H9 (cell line): ENCODE measurements at regions not wholly inside any gene's neighbourhood (a gene's known extent, or its start where the extent isn't known, plus 50 kb on each side); places are given as distances from the start of the nearest gene placed in this dataset.

Source experiments
- DNase-seq: peaks from one replicate; pipeline ENCODE4 v3.0.0-alpha.2; 2017
- H2AFZ ChIP-seq: one replicate; pipeline ENCODE4 v1.6.1; 2013; ENCODE audit warnings: mild to moderate bottlenecking, low read length, control low read depth, moderate library complexity
- H2AK5ac ChIP-seq: 2 replicates; pipeline ENCODE4 v1.6.1; 2013; ENCODE audit warnings: low read length, control low read depth, mixed read lengths; ENCODE audit not compliant: insufficient read length
- H2BK120ac ChIP-seq: one replicate; pipeline ENCODE4 v1.6.1; 2013; ENCODE audit warnings: low read depth, mild to moderate bottlenecking, low read length, control low read depth, inconsistent platforms; ENCODE audit not compliant: poor library complexity, severe bottlenecking
- H2BK12ac ChIP-seq: 2 replicates; pipeline ENCODE4 v1.6.1; 2013; ENCODE audit warnings: low read length, control low read depth, mixed read lengths, low read depth; ENCODE audit not compliant: insufficient read length
- H2BK15ac ChIP-seq: 2 replicates; pipeline ENCODE4 v1.6.1; 2013; ENCODE audit warnings: low read depth, low read length, control low read depth
- H2BK20ac ChIP-seq: one replicate; pipeline ENCODE4 v1.6.1; 2013; ENCODE audit warnings: low read depth, mild to moderate bottlenecking, low read length, control low read depth, inconsistent platforms; ENCODE audit not compliant: poor library complexity, severe bottlenecking
- H2BK5ac ChIP-seq: 2 replicates; pipeline ENCODE4 v1.6.1; 2013; ENCODE audit warnings: low read length, control low read depth, mixed read lengths; ENCODE audit not compliant: insufficient read length
- H3K14ac ChIP-seq: 2 replicates; pipeline ENCODE4 v1.6.1; 2013; ENCODE audit warnings: low read length, control low read depth; ENCODE audit not compliant: insufficient read depth
- H3K18ac ChIP-seq: 2 replicates; pipeline ENCODE4 v1.6.1; 2013; ENCODE audit warnings: low read depth, mild to moderate bottlenecking, mixed read lengths, low read length, control low read depth; ENCODE audit not compliant: insufficient read length
- H3K23ac ChIP-seq: 2 replicates; pipeline ENCODE4 v1.6.1; 2013; ENCODE audit warnings: low read length, control low read depth, mixed read lengths, low read depth; ENCODE audit not compliant: insufficient read length
- H3K23me2 ChIP-seq: 2 replicates; pipeline ENCODE4 v1.6.1; 2013; ENCODE audit warnings: low read depth, mild to moderate bottlenecking, mixed read lengths, low read length, control low read depth; ENCODE audit not compliant: insufficient read length, poor library complexity, severe bottlenecking
- H3K27ac ChIP-seq: 2 replicates; pipeline ENCODE4 v1.5.1; 2013; ENCODE audit warnings: low read length, control low read depth, mixed read lengths, low read depth; ENCODE audit not compliant: insufficient read length
- H3K27me3 ChIP-seq: 2 replicates; pipeline ENCODE4 v1.6.1; 2013; ENCODE audit warnings: low read length, control low read depth, inconsistent platforms; ENCODE audit not compliant: insufficient read depth
- H3K4ac ChIP-seq: 2 replicates; pipeline ENCODE4 v1.6.1; 2013; ENCODE audit warnings: low read depth, mild to moderate bottlenecking, control low read depth, inconsistent platforms, low read length, moderate library complexity
- H3K4me1 ChIP-seq: 2 replicates; pipeline ENCODE4 v1.6.1; 2013; ENCODE audit warnings: low read length, control low read depth, inconsistent platforms; ENCODE audit not compliant: insufficient read depth
- H3K4me2 ChIP-seq: 2 replicates; pipeline ENCODE4 v1.6.1; 2013; ENCODE audit warnings: low read length, control low read depth, mixed read lengths; ENCODE audit not compliant: insufficient read length, insufficient read depth
- H3K56ac ChIP-seq: 2 replicates; pipeline ENCODE4 v1.6.1; 2013; ENCODE audit warnings: low read depth, mild to moderate bottlenecking, mixed read lengths, low read length, control low read depth; ENCODE audit not compliant: insufficient read length
- H3K79me1 ChIP-seq: 2 replicates; pipeline ENCODE4 v1.6.1; 2013; ENCODE audit warnings: low read depth, mild to moderate bottlenecking, moderate library complexity, low read length, control low read depth, inconsistent platforms; ENCODE audit not compliant: insufficient read depth, poor library complexity, severe bottlenecking
- H3K79me2 ChIP-seq: 2 replicates; pipeline ENCODE4 v1.6.1; 2013; ENCODE audit warnings: low read length, control low read depth, inconsistent platforms; ENCODE audit not compliant: insufficient read depth
- H3K9ac ChIP-seq: 2 replicates; pipeline ENCODE4 v1.6.1; 2013; ENCODE audit warnings: low read length, control low read depth, mixed read lengths; ENCODE audit not compliant: insufficient read length; ENCODE audit errors: extremely low read depth
- H3K9me3 ChIP-seq: one replicate; pipeline ENCODE4 v1.6.1; 2013; ENCODE audit warnings: low read depth, low read length, inconsistent platforms; ENCODE audit not compliant: control insufficient read depth
- H3T11ph ChIP-seq: one replicate; pipeline ENCODE4 v1.6.1; 2013; ENCODE audit warnings: mild to moderate bottlenecking, low read length, control low read depth, inconsistent platforms
- H4K20me1 ChIP-seq: one replicate; pipeline ENCODE4 v1.6.1; 2013; ENCODE audit not compliant: control insufficient read depth, insufficient read length, insufficient read depth
- H4K5ac ChIP-seq: 2 replicates; pipeline ENCODE4 v1.6.1; 2013; ENCODE audit warnings: low read depth, mild to moderate bottlenecking, mixed read lengths, low read length, control low read depth; ENCODE audit not compliant: insufficient read length
- H4K8ac ChIP-seq: replicated peaks from 2 replicates; pipeline ENCODE4 v1.6.1; 2013; ENCODE audit warnings: low read length, control low read depth, mixed read lengths, low read depth; ENCODE audit not compliant: insufficient read length
- H4K91ac ChIP-seq: 2 replicates; pipeline ENCODE4 v1.6.1; 2013; ENCODE audit warnings: low read depth, mild to moderate bottlenecking, moderate library complexity, mixed read lengths, low read length, control low read depth; ENCODE audit not compliant: insufficient read length
- H3K27ac Mint-ChIP-seq, 3 experiments: 2 replicates in 2 of 3; 3 replicates in 1 of 3; pipeline ENCODE4 v1.8.0; 2020 to 2021; ENCODE audit warnings: mixed read lengths in 3 of 3, mild to moderate bottlenecking in 1 of 3, moderate library complexity in 1 of 3
- H3K27me3 Mint-ChIP-seq: 2 replicates; pipeline ENCODE4 v1.8.0; 2021; ENCODE audit warnings: low read depth, mild to moderate bottlenecking, moderate library complexity, mixed read lengths
- H3K36me3 Mint-ChIP-seq, 3 experiments: 2 replicates in 2 of 3; 3 replicates in 1 of 3; pipeline ENCODE4 v1.8.0; 2020 to 2021; ENCODE audit warnings: low read depth in 3 of 3, mixed read lengths in 3 of 3; ENCODE audit not compliant: insufficient read depth in 1 of 3
- H3K4me1 Mint-ChIP-seq, 2 experiments: 2 replicates each; pipeline ENCODE4 v1.8.0; 2020; ENCODE audit warnings: mixed read lengths in 2 of 2
- H3K4me3 Mint-ChIP-seq, 2 experiments: 2 replicates in 1 of 2; 3 replicates in 1 of 2; pipeline ENCODE4 v1.8.0; 2020 to 2021; ENCODE audit warnings: mild to moderate bottlenecking in 2 of 2, mixed read lengths in 2 of 2, moderate library complexity in 1 of 2
- H3K9me3 Mint-ChIP-seq, 2 experiments: 2 replicates in 1 of 2; 3 replicates in 1 of 2; pipeline ENCODE4 v1.8.0; 2020; ENCODE audit warnings: mild to moderate bottlenecking in 2 of 2, mixed read lengths in 2 of 2, moderate library complexity in 1 of 2
- CTCF ChIP-seq: fragments of 200-600 bp; sonication (generic); conservative IDR thresholded peaks from 3 replicates; pipeline ENCODE4 v1.8.0; 2021; ENCODE audit warnings: antibody characterized with exemption, mild to moderate bottlenecking
- WGBS: extraction: QIAGEN DNeasy Blood & Tissue Kit; methylation state at CpG from one replicate; pipeline ENCODE4 v1.1.7; 2013; ENCODE audit warnings: missing lambda C conversion rate, low lambda C conversion rate, mixed read lengths; ENCODE audit not compliant: insufficient read length; ENCODE audit errors: extremely low coverage; 5-methylcytosine and 5-hydroxymethylcytosine counted together

GRCh38 chr4:180456928-180457327 lies 1786.3 kb upstream of the TENM3 start:
- no peaks in the 10 kb centered on the region for H3K23me2 ChIP-seq
- no peak overlapping the region for H3K23ac ChIP-seq
- no peaks in the 10 kb centered on the region for H4K20me1 ChIP-seq
- H3K4me2 ChIP-seq: no peak overlapping the region
- peaks cover 11 to 27% of the 10 kb centered on the region in 2 experiments for H3K4me1 Mint-ChIP-seq
- no peak overlapping the region for H3K14ac ChIP-seq
- no peak overlapping the region for H2BK5ac ChIP-seq
- H3K9me3 ChIP-seq: no peaks in the 10 kb centered on the region
- no peak overlapping the region for H3K18ac ChIP-seq
- no peak overlapping the region for H2BK15ac ChIP-seq
- H3K36me3 Mint-ChIP-seq: no peaks in the 10 kb centered on the region
- no peaks in the 10 kb centered on the region; a peak in 1 of 5 replicates for H3K9me3 Mint-ChIP-seq
- no peak overlapping the region for H3K27ac Mint-ChIP-seq
- H2BK12ac ChIP-seq: no peak overlapping the region
- H3K79me1 ChIP-seq: no peaks in the 10 kb centered on the region
- H3K56ac ChIP-seq: no peak overlapping the region
- no peak overlapping the region for H3K4me3 Mint-ChIP-seq
- DNase-seq: no peak
- H3K27me3 ChIP-seq: no peaks in the 10 kb centered on the region
- no peak overlapping the region for H2AFZ ChIP-seq
- no peaks in the 10 kb centered on the region; the same call in 1 of the 2 replicates for H3K4me1 ChIP-seq
- no peak overlapping the region for H3K27ac ChIP-seq
- H3K27me3 Mint-ChIP-seq: no peaks in the 10 kb centered on the region
- H4K8ac ChIP-seq: no peak overlapping the region
- no peak overlapping the region for H3K4ac ChIP-seq
- H2BK120ac ChIP-seq: no peak overlapping the region
- no CpG with 5 or more reads among the region's 12 CpGs for WGBS
- peak; percentile 57 for TF ChIP-seq CTCF
- H2BK20ac ChIP-seq: no peak overlapping the region
- H4K5ac ChIP-seq: no peak overlapping the region
- no peak overlapping the region for H4K91ac ChIP-seq
- H3T11ph ChIP-seq: no peak overlapping the region
- no peaks in the 10 kb centered on the region for H3K79me2 ChIP-seq
- no peak overlapping the region for H2AK5ac ChIP-seq
- H3K9ac ChIP-seq: no peak overlapping the region
